ENCODE measurements at regions not wholly inside any gene's neighbourhood (a gene's known extent, or its start where the extent isn't known, plus 50 kb on each side); places are given as distances from the start of the nearest gene placed in this dataset.

- DNase-seq (ENCODE audit: low read depth in 4 of 4, low spot score in 1 of 4), result no peak
Measured at GRCh38 chr11:129324533-129325175, 51.0 kb upstream of the BARX2 start.

- no peak for DNase-seq (ENCODE audit: low read depth in 4 of 4, low spot score in 1 of 4)
Measured at GRCh38 chr11:129323896-129324502, 51.6 kb upstream of the BARX2 start.

GRCh38 chr11:129322941-129323340 is 52.7 kb upstream of the BARX2 start:
- no peak for DNase-seq (ENCODE audit: low read depth in 4 of 4, low spot score in 1 of 4)

DNA sequence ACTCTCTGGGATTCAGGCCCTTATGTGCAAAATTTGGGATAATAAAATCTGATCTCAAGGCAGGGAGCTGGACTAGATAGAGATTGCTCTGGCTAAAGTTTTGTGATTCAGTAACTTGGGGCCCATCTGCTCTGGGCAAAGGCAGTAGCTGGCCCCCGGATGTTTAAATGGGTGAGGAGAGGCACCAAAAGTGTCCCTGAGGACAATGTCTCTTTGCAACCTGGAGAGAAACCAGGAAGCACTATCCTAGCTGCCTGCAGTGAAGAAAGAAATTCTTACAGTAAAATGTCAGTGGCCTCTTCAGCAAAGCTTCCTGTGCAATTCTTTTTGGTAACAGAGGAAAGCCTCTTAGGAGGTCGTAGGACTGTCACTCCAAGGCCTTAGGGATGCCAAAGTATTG is 54.6 kb upstream of the BARX2 start:
- no peak for DNase-seq (ENCODE audit: low read depth in 4 of 4, low spot score in 1 of 4)

DNA sequence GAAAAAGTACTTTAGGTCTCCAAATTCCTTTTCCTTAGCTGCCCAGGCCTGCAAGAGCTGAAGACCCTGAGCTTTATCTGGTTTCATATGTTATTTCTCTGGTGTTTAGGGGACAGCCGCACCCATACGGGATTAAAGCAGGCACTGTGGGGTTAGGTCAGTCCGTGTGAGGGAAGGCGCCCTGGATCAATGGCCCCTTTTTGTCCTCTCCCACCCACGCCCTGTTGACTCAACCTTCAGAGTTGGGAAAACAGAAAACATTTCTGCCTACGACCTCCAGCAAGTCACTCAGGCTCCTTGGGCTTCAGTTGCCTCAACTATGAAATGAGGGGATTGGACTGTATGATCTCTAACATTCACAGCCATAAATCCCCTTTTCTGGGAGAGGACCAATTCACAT is 55.2 kb upstream of the BARX2 start:
- DNase-seq (ENCODE audit: low read depth in 4 of 4, low spot score in 1 of 4), result no peak

DNA sequence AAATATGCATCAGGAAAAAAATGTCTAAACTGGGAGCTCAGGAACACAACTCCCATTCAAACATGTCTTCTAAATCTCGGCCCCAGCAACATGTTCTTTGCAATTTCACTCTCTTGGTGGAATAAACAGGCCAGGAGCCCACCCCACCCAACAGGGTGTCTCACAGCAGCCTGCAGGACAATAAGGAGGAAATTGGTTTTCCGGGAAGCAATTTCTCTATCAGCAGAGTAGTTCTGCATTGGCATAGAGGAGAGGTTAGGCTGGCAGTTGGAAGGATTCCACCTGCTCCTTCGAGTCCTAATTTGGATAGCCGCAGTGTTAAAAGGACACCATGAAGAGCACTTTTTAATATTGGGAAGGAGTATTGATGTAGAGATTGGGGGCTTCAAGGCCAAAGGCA is 55.9 kb upstream of the BARX2 start:
- no peak for DNase-seq (ENCODE audit: low read depth in 4 of 4, low spot score in 1 of 4)

DNA sequence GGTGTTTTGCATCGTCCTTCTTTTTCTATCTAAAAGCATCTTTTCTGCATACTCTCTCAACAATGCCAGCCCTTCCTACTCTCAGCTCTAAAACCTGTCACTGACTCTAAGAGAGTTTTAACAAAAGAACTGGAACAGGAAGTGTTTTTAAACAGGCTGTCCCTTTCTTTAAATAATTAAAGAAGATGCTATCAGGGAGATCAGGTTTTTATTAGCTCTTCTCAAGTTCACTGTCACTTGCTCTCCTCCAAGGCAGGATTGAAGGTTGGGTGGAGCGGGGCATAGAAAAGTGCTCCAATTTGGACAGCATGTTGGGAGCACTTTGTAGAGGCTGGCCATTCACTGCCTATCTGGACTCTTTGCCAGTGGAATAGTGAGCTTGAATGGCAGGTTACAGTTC is 56.4 kb upstream of the BARX2 start:
- no peak for DNase-seq (ENCODE audit: low read depth in 4 of 4, low spot score in 1 of 4)

DNA sequence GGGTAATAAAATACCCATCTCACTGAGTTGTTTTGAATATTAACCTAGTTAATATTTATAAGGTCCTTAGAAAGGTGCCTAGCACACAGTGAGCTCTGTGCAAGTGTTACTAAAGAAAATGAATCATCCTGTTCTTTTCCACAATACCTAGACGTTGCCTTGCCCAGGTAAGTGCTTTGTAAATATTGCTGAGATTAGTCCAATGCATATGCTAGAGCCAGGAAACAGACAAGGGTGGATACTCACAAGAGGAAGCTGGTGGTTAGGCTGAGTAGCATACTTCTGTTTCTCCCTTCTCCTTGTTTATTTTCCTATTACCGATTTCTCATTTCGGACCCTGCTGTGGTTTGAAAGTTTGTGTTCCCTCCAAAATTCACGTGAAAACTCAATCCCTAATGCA is 58.1 kb upstream of the BARX2 start:
- DNase-seq (ENCODE audit: low read depth in 4 of 4, low spot score in 1 of 4), result no peak

DNA sequence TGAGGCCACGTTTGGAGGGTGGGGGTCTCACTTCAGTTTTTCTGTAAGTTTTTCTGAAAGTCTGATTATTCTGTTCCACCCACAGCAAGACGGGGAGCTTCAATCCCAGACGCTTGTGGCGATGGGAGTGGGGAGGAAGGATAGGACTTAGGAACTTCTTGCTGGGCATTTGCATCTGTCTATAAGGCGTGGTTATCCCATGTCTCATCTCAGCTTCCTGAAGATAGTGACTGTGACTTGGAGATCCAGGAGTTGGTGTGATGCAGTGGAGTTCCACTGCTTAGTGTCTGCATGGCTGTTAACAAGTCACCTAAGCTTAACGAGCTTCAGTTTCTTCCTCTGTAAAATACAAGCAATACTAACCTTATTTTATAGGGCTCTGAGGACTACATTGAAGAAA is 58.9 kb upstream of the BARX2 start:
- no peak for DNase-seq (ENCODE audit: low read depth in 4 of 4, low spot score in 1 of 4)

DNA sequence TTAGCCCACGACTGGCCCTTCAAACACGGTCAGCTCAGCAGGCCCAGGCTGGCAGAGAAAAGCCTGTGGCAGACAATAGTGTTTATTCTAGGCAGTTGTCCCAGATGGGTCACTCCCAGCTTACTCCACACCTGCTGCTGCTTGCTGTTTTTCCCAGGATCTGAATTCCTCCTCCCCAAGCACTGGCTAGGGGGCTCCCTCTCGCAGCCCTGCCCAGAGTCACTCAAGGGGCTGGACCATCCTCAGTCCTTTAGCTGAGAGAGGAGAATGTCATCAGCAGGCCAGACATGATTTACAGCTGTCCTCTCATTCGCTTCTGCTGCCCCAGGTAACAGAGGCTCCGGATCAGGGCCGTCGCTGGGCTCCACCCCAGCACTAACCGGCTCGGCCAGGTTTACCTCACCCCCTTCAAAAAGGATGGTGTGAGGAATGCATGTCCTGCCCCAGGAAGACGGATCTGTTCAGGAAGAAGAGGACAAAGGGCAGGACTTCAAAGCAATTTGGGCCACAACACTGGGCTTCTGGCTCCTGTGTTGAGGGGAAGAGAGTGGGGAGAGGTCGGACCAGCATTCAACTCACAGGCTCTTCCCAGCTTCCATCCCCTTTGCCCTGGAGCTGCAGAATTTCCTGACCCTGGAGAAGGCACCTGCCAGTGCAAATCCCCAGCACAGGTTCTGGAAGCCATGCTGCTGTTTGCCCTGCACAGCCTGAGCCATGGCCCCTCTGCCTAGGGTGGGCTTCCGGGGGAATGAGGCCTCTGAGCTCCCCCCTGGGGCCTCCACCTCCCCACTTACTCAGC is 59.7 kb upstream of the BARX2 start:
- no peak for DNase-seq (ENCODE audit: low read depth in 4 of 4, low spot score in 1 of 4)

- DNase-seq (ENCODE audit: low read depth in 4 of 4, low spot score in 1 of 4), result no peak
Measured at GRCh38 chr11:129314371-129314770, 61.3 kb upstream of the BARX2 start.

- DNase-seq (ENCODE audit: low read depth in 4 of 4, low spot score in 1 of 4), result no peak
Measured at GRCh38 chr11:129313541-129314297, 61.9 kb upstream of the BARX2 start.

- no peak for DNase-seq (ENCODE audit: low read depth in 4 of 4, low spot score in 1 of 4)
Measured at GRCh38 chr11:129312730-129313503, 62.7 kb upstream of the BARX2 start.

DNA sequence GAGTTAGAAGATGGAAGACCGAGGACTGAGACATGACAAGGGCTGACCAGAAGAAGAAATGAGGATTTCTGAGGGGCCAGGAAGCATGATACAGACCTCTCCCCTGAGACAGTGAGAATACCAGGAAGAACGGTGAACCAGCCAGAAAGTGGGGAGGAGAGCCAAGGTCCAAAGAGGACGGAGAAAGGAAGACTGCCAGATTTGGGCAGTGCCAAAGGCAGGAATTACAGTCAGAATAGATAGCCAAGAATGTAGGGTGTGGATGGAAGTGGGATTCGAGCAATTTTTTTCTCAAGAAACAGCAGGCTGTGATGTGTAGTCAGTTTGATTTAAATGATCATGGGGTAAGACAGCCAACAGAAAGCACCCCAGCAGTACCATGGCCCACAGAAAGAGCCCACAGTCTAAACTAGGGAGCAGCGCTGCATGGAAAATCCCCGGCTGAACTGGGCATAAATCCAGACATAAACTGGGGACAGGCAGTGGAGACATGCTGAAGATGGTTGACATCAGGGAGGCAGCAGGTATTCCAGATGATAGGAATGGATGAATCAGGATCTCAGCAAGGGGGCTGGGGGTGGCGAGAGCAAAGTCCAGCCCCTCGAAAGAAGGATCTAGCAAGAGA is 67.3 kb upstream of the BARX2 start:
- DNase-seq (ENCODE audit: low read depth in 4 of 4, low spot score in 1 of 4), result no peak

DNA sequence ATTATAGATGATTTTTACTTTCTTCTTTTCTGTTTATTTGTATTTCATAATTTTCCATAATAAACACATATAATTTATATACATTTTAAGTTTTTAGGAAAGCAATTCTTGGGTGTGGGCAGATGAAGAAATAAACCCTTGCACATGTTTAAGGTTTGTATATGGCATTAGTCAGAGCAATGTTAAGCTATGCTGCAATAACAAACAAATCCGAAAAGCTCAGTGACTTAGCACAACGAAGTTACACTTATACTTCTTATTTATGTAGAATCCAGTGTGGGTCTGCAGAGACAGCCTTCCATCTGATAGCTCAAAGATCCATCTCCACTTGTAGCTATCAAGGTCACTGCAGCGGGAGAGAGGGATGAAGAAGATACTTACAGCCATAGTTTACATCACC is 68.5 kb upstream of the BARX2 start:
- no peak for DNase-seq (ENCODE audit: low read depth in 4 of 4, low spot score in 1 of 4)

DNA sequence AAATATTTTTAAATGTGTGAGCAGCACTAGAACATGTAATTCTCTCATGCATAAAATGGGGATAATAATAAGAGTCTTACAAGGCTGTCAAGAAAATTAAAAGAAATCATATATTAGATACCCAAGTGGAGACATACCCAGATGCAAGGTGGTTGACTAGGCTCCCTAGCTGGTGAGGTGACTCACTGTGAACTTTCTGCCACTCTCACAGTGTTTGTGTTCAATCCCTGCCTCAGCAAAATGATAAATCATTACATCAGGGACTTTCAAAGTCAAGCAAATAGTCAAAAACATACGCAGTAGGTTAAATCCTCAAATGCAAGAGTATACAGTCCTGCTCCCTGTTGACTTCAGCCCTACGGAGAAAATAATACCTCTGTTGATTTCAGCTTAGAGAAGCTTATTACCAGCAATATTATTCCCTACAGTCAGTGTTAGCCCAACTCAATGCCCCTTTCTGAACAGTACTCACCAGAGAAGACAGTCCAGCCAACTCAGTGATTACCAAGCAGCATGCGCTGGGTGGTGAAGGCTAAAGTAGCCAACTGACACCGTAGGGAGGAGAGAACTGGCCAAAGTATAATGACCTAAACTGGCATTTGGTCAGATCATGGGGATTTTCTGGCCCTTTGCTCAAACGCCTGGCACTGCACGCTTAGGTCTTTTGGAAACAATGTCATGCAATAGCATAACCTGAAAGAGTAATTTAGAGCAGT is 73.1 kb upstream of the BARX2 start:
- no peak for DNase-seq (ENCODE audit: low read depth in 4 of 4, low spot score in 1 of 4)

- DNase-seq (ENCODE audit: low read depth in 4 of 4, low spot score in 1 of 4), result no peak
Measured at GRCh38 chr11:129300099-129300498, 75.5 kb upstream of the BARX2 start.

DNA sequence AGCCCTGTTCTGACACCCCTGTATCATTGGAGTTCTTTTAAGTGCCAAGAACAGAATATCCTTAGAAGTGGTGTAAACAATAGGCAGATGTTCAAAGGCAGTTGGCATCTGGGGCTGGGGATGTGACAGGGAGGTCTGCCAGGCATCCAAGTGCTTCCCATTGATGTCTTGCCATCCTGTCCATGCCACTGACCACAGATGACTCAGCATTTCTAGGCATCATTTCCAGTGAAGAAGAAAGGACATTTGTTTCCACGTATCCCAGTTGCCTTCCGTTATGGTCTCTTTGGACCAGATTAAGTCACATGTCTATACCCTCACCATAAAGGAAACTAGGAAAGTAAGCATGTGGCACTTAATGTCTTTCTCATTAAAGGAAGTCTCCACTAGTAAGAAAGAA is 76.7 kb upstream of the BARX2 start:
- no peak for DNase-seq (ENCODE audit: low read depth in 4 of 4, low spot score in 1 of 4)

DNA sequence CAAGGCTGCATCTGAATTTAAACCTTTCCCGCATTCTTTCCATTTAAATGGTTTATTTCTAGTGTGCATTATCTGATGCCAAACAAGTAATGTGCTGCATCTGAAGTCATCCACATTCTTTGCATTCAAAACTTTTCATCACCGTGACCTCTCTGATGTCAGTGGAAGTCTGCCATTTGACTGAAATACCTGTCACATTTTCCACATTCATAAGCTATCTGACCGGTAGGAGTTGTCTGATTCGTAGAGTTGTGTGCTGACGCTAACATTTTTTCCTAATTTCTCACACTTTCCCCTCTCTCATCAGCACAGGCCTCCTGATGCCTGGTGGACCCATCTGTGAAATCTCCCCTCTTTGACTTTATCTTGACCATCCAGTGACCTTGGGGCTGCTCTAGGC is 79.9 kb upstream of the BARX2 start:
- no peak for DNase-seq (ENCODE audit: low read depth in 4 of 4, low spot score in 1 of 4)

- DNase-seq (ENCODE audit: low read depth in 4 of 4, low spot score in 1 of 4), result no peak
Measured at GRCh38 chr11:129292771-129293170, 82.9 kb upstream of the BARX2 start.

Data from stimulated activated CD4-positive, alpha-beta T cell treated with anti-CD3 and anti-CD28 coated beads, Interleukin-1b, Interleukin-23, amount 100 ng/mL, for 24 hours (primary cell).